ENCODE measurements at regions not wholly inside any gene's neighbourhood (a gene's known extent, or its start where the extent isn't known, plus 50 kb on each side); places are given as distances from the start of the nearest gene placed in this dataset.

DNA sequence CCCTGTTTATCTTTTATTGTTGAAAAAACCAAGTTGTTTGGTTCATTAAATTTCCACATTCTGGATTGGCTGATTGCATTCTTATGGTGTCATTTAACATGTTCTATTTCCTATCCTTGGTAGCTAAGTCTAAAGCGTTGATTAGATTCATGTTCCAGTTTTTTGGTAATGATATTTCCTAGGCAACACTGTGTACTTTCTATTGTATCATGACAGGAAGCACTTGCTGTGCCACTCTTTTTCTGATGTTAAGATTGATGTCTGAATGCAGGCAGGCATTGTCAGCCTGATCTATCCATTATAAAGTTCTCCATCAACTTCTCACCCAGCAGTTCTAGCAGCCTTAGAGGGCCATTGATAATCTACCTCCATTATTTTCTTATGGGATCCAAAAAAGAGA, 91.1 kb upstream of the ARID2 start:
- ATAC-seq (no peak), DNase-seq (ENCODE audit: extremely low read depth in 1 of 4, low spot score in 3 of 4) (no peak), FAIRE-seq (no peak)
- Histone ChIP-seq H3K27ac (ENCODE audit: extremely low read depth, low read depth, low read length) (no peak overlapping the region), H3K27me3 (ENCODE audit: control insufficient read depth in 2 of 2, insufficient read depth in 2 of 2, low read length in 2 of 2) (peaks cover 0 to 4% of the 10 kb centered on the region in 2 experiments; a peak in 1 of 5 replicates), H3K4me2 (ENCODE audit: insufficient read depth, low read length) (no peak overlapping the region), H3K36me3 (ENCODE audit: control insufficient read depth, insufficient read depth, low read length) (no peaks in the 10 kb centered on the region), H3K4me1 (replicated peaks in 1 of 2; ENCODE audit: control insufficient read depth in 2 of 2, insufficient read depth in 2 of 2, low read length in 2 of 2) (no peaks in the 10 kb centered on the region), H3K79me2 (ENCODE audit: control insufficient read depth, insufficient read depth, low read length) (no peaks in the 10 kb centered on the region), H3K9me1 (ENCODE audit: control insufficient read depth, insufficient read depth, low read length) (no peaks in the 10 kb centered on the region), H2AFZ (ENCODE audit: low read depth, low read length) (no peak overlapping the region), H3K4me3 (no peak overlapping the region), H3K9me3 (replicated peaks; ENCODE audit: control insufficient read depth, insufficient read depth, low read depth, low read length) (no peaks in the 10 kb centered on the region), H3K9ac (ENCODE audit: insufficient read depth in 1 of 2, low read depth in 2 of 2, low read length in 2 of 2) (no peak overlapping the region), H4K20me1 (replicated peaks; ENCODE audit: control insufficient read depth, insufficient read depth, low read length) (no peaks in the 10 kb centered on the region)
- in situ Hi-C loops (cut with MboI) (no loop called here), intact Hi-C loops (cut with micrococcal nuclease) (no loop called here)
- 0% methylated on average over 1 of the region's 1 CpG for WGBS (ENCODE audit: insufficient coverage, low coverage, missing lambda C conversion rate)
- BruUV-seq (replicated peaks), result no TSS peak
- CTCF ChIA-PET (ENCODE audit: low intra/inter-chr PET ratio), result no interaction called here
- POLR2A ChIA-PET, result no interaction called here
- TF ChIP-seq SETDB1 (IDR thresholded peaks at IDR 0.05; ENCODE audit: low read length) (no peak), HNRNPUL1 (IDR thresholded peaks at IDR 0.05; ENCODE audit: low read length) (no peak), BMI1 (IDR thresholded peaks at IDR 0.05; ENCODE audit: low read length) (no peak), ZNF133 (CRISPR knock-in tag; IDR thresholded peaks at IDR 0.05) (no peak), HSF4 (CRISPR knock-in tag; IDR thresholded peaks at IDR 0.05; ENCODE audit: borderline replicate concordance) (no peak), RUNX1 (IDR thresholded peaks at IDR 0.05; ENCODE audit: low read depth) (no peak), TAF1 (IDR thresholded peaks at IDR 0.05; ENCODE audit: control insufficient read depth, extremely low read depth, insufficient read depth, low read length, severe bottlenecking) (no peak), KDM5B (IDR thresholded peaks at IDR 0.05; ENCODE audit: insufficient replicate concordance, low read depth, low read length) (no peak), NCOA2 (IDR thresholded peaks at IDR 0.05; ENCODE audit: partially characterized antibody in 2 of 2) (no peak), POLR2B (IDR thresholded peaks at IDR 0.05; ENCODE audit: low read depth, partially characterized antibody) (no peak), ZNF3 (CRISPR knock-in tag; IDR thresholded peaks at IDR 0.05) (no peak), ZNF75A (CRISPR knock-in tag; IDR thresholded peaks at IDR 0.05) (no peak)
- TF ChIP-seq, protein P1, sequence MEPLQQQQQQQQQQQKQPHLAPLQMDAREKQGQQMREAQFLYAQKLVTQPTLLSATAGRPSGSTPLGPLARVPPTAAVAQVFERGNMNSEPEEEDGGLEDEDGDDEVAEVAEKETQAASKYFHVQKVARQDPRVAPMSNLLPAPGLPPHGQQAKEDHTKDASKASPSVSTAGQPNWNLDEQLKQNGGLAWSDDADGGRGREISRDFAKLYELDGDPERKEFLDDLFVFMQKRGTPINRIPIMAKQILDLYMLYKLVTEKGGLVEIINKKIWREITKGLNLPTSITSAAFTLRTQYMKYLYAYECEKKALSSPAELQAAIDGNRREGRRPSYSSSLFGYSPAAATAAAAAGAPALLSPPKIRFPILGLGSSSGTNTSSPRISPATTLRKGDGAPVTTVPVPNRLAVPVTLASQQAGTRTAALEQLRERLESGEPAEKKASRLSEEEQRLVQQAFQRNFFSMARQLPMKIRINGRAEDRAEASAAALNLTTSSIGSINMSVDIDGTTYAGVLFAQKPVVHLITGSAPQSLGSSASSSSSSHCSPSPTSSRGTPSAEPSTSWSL (CRISPR knock-in tag; IDR thresholded peaks at IDR 0.05; ENCODE audit: borderline replicate concordance), result no peak
- TF ChIP-seq, protein P2, sequence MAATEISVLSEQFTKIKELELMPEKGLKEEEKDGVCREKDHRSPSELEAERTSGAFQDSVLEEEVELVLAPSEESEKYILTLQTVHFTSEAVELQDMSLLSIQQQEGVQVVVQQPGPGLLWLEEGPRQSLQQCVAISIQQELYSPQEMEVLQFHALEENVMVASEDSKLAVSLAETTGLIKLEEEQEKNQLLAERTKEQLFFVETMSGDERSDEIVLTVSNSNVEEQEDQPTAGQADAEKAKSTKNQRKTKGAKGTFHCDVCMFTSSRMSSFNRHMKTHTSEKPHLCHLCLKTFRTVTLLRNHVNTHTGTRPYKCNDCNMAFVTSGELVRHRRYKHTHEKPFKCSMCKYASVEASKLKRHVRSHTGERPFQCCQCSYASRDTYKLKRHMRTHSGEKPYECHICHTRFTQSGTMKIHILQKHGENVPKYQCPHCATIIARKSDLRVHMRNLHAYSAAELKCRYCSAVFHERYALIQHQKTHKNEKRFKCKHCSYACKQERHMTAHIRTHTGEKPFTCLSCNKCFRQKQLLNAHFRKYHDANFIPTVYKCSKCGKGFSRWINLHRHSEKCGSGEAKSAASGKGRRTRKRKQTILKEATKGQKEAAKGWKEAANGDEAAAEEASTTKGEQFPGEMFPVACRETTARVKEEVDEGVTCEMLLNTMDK (IDR thresholded peaks at IDR 0.05; ENCODE audit: borderline replicate concordance, insufficient read depth, low read depth, low read length, poor library complexity, severe bottlenecking), result no peak
- TF ChIP-seq, protein P3, sequence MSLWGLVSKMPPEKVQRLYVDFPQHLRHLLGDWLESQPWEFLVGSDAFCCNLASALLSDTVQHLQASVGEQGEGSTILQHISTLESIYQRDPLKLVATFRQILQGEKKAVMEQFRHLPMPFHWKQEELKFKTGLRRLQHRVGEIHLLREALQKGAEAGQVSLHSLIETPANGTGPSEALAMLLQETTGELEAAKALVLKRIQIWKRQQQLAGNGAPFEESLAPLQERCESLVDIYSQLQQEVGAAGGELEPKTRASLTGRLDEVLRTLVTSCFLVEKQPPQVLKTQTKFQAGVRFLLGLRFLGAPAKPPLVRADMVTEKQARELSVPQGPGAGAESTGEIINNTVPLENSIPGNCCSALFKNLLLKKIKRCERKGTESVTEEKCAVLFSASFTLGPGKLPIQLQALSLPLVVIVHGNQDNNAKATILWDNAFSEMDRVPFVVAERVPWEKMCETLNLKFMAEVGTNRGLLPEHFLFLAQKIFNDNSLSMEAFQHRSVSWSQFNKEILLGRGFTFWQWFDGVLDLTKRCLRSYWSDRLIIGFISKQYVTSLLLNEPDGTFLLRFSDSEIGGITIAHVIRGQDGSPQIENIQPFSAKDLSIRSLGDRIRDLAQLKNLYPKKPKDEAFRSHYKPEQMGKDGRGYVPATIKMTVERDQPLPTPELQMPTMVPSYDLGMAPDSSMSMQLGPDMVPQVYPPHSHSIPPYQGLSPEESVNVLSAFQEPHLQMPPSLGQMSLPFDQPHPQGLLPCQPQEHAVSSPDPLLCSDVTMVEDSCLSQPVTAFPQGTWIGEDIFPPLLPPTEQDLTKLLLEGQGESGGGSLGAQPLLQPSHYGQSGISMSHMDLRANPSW (CRISPR knock-in tag; IDR thresholded peaks at IDR 0.05), result no peak
- TF ChIP-seq, protein P4, sequence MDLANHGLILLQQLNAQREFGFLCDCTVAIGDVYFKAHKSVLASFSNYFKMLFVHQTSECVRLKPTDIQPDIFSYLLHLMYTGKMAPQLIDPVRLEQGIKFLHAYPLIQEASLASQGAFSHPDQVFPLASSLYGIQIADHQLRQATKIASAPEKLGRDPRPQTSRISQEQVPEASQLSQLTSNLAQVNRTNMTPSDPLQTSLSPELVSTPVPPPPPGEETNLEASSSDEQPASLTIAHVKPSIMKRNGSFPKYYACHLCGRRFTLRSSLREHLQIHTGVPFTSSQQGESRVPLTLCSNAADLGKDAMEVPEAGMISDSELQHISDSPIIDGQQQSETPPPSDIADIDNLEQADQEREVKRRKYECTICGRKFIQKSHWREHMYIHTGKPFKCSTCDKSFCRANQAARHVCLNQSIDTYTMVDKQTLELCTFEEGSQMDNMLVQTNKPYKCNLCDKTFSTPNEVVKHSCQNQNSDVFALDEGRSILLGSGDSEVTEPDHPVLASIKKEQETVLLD (IDR thresholded peaks at IDR 0.05), result no peak

All from K562 (cell line).